DOHH2 (cell line): ENCODE measurements at regions not wholly inside any gene's neighbourhood (a gene's known extent, or its start where the extent isn't known, plus 50 kb on each side); places are given as distances from the start of the nearest gene placed in this dataset.

Source experiments
- H3F3A ChIP-seq: fragments of 200-600 bp; sonication (generic), shearing (Covaris generic); 2 replicates; pipeline ENCODE4 v1.6.0; 2016; ENCODE audit warnings: antibody characterized with exemption, mild to moderate bottlenecking; ENCODE audit not compliant: control insufficient read depth, insufficient read depth
- H3K27ac ChIP-seq: fragments of 200-600 bp; sonication (generic); 2 replicates; pipeline ENCODE4 v1.5.1; 2014; ENCODE audit warnings: low read depth, mild to moderate bottlenecking, low read length, moderate library complexity
- H3K27me3 ChIP-seq: fragments of 200-600 bp; sonication (generic); 2 replicates; pipeline ENCODE4 v1.6.1; 2014; ENCODE audit warnings: mild to moderate bottlenecking, low read length, mixed read lengths; ENCODE audit not compliant: control insufficient read depth
- H3K36me3 ChIP-seq: fragments of 200-600 bp; sonication (generic); 2 replicates; pipeline ENCODE4 v1.6.1; 2014; ENCODE audit warnings: mild to moderate bottlenecking, low read length, moderate library complexity, mixed read lengths; ENCODE audit not compliant: control insufficient read depth
- H3K4me1 ChIP-seq: fragments of 200-600 bp; sonication (generic); 2 replicates; pipeline ENCODE4 v1.6.1; 2014; ENCODE audit warnings: mild to moderate bottlenecking, low read length, mixed read lengths; ENCODE audit not compliant: control insufficient read depth
- H3K4me2 ChIP-seq: fragments of 200-600 bp; sonication (generic); 2 replicates; pipeline ENCODE4 v1.6.0; 2014; ENCODE audit warnings: mild to moderate bottlenecking, low read length, moderate library complexity
- H3K4me3 ChIP-seq: fragments of 200-600 bp; sonication (generic); 2 replicates; pipeline ENCODE4 v1.5.1; 2014; ENCODE audit warnings: mild to moderate bottlenecking, low read length, mixed read lengths
- H3K79me2 ChIP-seq: fragments of 200-600 bp; sonication (generic); 2 replicates; pipeline ENCODE4 v1.6.1; 2014; ENCODE audit warnings: mild to moderate bottlenecking, low read length, mixed read lengths; ENCODE audit not compliant: control insufficient read depth
- H3K9me2 ChIP-seq: fragments of 200-600 bp; sonication (generic); replicated peaks from 2 replicates; pipeline ENCODE4 v1.6.1; 2014; ENCODE audit warnings: mild to moderate bottlenecking, low read length, mixed read lengths; ENCODE audit not compliant: control insufficient read depth
- H3K9me3 ChIP-seq: fragments of 200-600 bp; sonication (generic); 2 replicates; pipeline ENCODE4 v1.6.1; 2014; ENCODE audit warnings: antibody characterized with exemption, low read length, mixed read lengths; ENCODE audit not compliant: control insufficient read depth, insufficient read depth
- H4K20me1 ChIP-seq: fragments of 200-600 bp; sonication (generic); 2 replicates; pipeline ENCODE4 v1.6.0; 2014; ENCODE audit warnings: low read depth, mild to moderate bottlenecking, antibody characterized with exemption, low read length, moderate library complexity; ENCODE audit not compliant: control insufficient read depth, insufficient read depth
- EZH2phosphoT487 ChIP-seq: fragments of 200-600 bp; sonication (generic); IDR thresholded peaks from 2 replicates; pipeline ENCODE4 v1.6.1; 2017; ENCODE audit warnings: borderline replicate concordance, mild to moderate bottlenecking, antibody characterized with exemption, low read length, moderate library complexity, mixed read lengths
- TF ChIP-seq, protein P1 (sequence below): fragments of 200-600 bp; sonication (generic); IDR thresholded peaks from one replicate; pipeline ENCODE4 v1.5.1; 2014; ENCODE audit warnings: antibody characterized with exemption, mild to moderate bottlenecking, low read depth, low read length; ENCODE audit not compliant: poor library complexity, severe bottlenecking

- Histone ChIP-seq H3K4me1 (no peaks in the 10 kb centered on the region), H3K36me3 (no peaks in the 10 kb centered on the region), H3K4me3 (no peak overlapping the region), H3K9me2 (no peaks in the 10 kb centered on the region), H4K20me1 (no peaks in the 10 kb centered on the region), H3K9me3 (no peaks in the 10 kb centered on the region), H3K27ac (no peak overlapping the region), H3K79me2 (no peaks in the 10 kb centered on the region), H3F3A (no peaks in the 10 kb centered on the region), H3K27me3 (peaks cover 2% of the 10 kb centered on the region; the same call in 1 of the 2 replicates), H3K4me2 (no peak overlapping the region)
- no peak for TF ChIP-seq EZH2phosphoT487
- TF ChIP-seq, protein P1, sequence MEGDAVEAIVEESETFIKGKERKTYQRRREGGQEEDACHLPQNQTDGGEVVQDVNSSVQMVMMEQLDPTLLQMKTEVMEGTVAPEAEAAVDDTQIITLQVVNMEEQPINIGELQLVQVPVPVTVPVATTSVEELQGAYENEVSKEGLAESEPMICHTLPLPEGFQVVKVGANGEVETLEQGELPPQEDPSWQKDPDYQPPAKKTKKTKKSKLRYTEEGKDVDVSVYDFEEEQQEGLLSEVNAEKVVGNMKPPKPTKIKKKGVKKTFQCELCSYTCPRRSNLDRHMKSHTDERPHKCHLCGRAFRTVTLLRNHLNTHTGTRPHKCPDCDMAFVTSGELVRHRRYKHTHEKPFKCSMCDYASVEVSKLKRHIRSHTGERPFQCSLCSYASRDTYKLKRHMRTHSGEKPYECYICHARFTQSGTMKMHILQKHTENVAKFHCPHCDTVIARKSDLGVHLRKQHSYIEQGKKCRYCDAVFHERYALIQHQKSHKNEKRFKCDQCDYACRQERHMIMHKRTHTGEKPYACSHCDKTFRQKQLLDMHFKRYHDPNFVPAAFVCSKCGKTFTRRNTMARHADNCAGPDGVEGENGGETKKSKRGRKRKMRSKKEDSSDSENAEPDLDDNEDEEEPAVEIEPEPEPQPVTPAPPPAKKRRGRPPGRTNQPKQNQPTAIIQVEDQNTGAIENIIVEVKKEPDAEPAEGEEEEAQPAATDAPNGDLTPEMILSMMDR = no peak
Measured at GRCh38 chr9:117800389-117800788, 96.2 kb downstream of the TLR4 start.

GRCh38 chr9:117809751-117810150, 105.5 kb downstream of the TLR4 start:
- Histone ChIP-seq H3K4me2 (no peak overlapping the region), H3K9me2 (no peaks in the 10 kb centered on the region), H3K79me2 (no peaks in the 10 kb centered on the region), H4K20me1 (no peaks in the 10 kb centered on the region), H3K27ac (no peak overlapping the region), H3K9me3 (no peaks in the 10 kb centered on the region), H3F3A (no peaks in the 10 kb centered on the region), H3K4me1 (no peaks in the 10 kb centered on the region), H3K4me3 (no peak overlapping the region), H3K36me3 (no peaks in the 10 kb centered on the region), H3K27me3 (no peaks in the 10 kb centered on the region)
- no peak for TF ChIP-seq EZH2phosphoT487
- TF ChIP-seq, protein P1 = no peak

- H3K9me2 ChIP-seq = no peaks in the 10 kb centered on the region
- no peaks in the 10 kb centered on the region for H3K36me3 ChIP-seq
- no peak overlapping the region for H3K27ac ChIP-seq
- H3K4me2 ChIP-seq = no peak overlapping the region
- no peak overlapping the region for H3K4me3 ChIP-seq
- H3K9me3 ChIP-seq = no peaks in the 10 kb centered on the region
- H3K4me1 ChIP-seq = no peaks in the 10 kb centered on the region
- no peaks in the 10 kb centered on the region for H3K27me3 ChIP-seq
- H4K20me1 ChIP-seq = no peaks in the 10 kb centered on the region
- no peaks in the 10 kb centered on the region for H3K79me2 ChIP-seq
- TF ChIP-seq EZH2phosphoT487 = no peak
- TF ChIP-seq, protein P1 = no peak
- H3F3A ChIP-seq = no peaks in the 10 kb centered on the region
Measured at GRCh38 chr9:117815315-117815714, 111.1 kb downstream of the TLR4 start.

DNA sequence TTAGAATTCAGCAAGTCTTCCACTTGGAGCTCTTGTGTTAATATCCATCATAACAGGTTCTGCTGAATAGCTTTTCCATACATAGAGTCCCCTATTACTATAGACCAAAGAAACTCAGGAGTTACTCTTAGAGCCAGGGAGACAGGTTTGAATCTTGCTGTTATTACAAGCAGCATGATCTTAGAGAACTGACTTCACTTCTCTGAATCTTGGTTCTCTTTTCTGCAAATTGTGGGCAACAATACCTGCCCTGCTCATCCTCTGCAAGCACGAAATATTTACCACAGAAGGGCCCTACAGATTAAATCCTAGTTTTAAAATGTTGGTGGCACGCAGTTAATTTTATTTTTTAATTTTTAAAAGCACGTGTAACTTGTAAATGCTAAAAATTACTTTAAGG, 111.7 kb downstream of the TLR4 start:
- Histone ChIP-seq H4K20me1 (no peaks in the 10 kb centered on the region), H3K4me2 (no peak overlapping the region), H3K27ac (no peak overlapping the region), H3K36me3 (no peaks in the 10 kb centered on the region), H3F3A (no peaks in the 10 kb centered on the region), H3K9me3 (no peaks in the 10 kb centered on the region), H3K4me3 (no peak overlapping the region), H3K4me1 (no peaks in the 10 kb centered on the region), H3K79me2 (no peaks in the 10 kb centered on the region), H3K27me3 (no peaks in the 10 kb centered on the region), H3K9me2 (no peaks in the 10 kb centered on the region)
- TF ChIP-seq, protein P1 = no peak
- no peak for TF ChIP-seq EZH2phosphoT487
